ENCODE measurements at regions not wholly inside any gene's neighbourhood (a gene's known extent, or its start where the extent isn't known, plus 50 kb on each side); places are given as distances from the start of the nearest gene placed in this dataset.
"Not testable (repeated sequence)": the region's sequence is repeated elsewhere in the genome, so short reads cannot be mapped to it uniquely, and the experiment has no call there.

GRCh38 chr9:96100385-96101300, 201.3 kb downstream of the HSD17B3 start:
- Histone ChIP-seq H3K9me3 (ENCODE audit: low read length) (no peaks in the 10 kb centered on the region), H3K9ac (ENCODE audit: low read length) (no peak overlapping the region), H3K27ac (ENCODE audit: low read depth, low read length, poor library complexity, severe bottlenecking) (no peak overlapping the region), H3K4me2 (ENCODE audit: low read length) (no peak overlapping the region), H3F3A (ENCODE audit: insufficient read depth, low read length) (no peaks in the 10 kb centered on the region), H4K20me1 (ENCODE audit: insufficient read depth, low read length) (no peaks in the 10 kb centered on the region), H3K79me2 (ENCODE audit: insufficient read depth, low read length) (no peaks in the 10 kb centered on the region), H3K4me3 (ENCODE audit: low read depth, low read length, poor library complexity, severe bottlenecking) (no peak overlapping the region), H3K27me3 (ENCODE audit: insufficient read depth, low read length) (no peaks in the 10 kb centered on the region), H3K9me2 (ENCODE audit: low read depth, low read length) (no peaks in the 10 kb centered on the region), H3K4me1 (ENCODE audit: insufficient read depth, low read length, severe bottlenecking) (no peaks in the 10 kb centered on the region), H3K36me3 (ENCODE audit: insufficient read depth, low read length) (no peaks in the 10 kb centered on the region), H2AFZ (ENCODE audit: low read length) (no peak overlapping the region)
- TF ChIP-seq EZH2 (IDR thresholded peaks at IDR 0.05; ENCODE audit: borderline replicate concordance, low read length), result no peak
- TF ChIP-seq CTCF (IDR thresholded peaks at IDR 0.05; ENCODE audit: low read length), result no peak

GRCh38 chr9:96090630-96091029, 211.3 kb downstream of the HSD17B3 start:
- H3K4me2 ChIP-seq (ENCODE audit: low read length); H3K36me3 ChIP-seq (ENCODE audit: insufficient read depth, low read length); H3K4me3 ChIP-seq (ENCODE audit: low read depth, low read length, poor library complexity, severe bottlenecking); H3K9me2 ChIP-seq (ENCODE audit: low read depth, low read length); H2AFZ ChIP-seq (ENCODE audit: low read length); H3K27ac ChIP-seq (ENCODE audit: low read depth, low read length, poor library complexity, severe bottlenecking); H3K9me3 ChIP-seq (ENCODE audit: low read length); H3K4me1 ChIP-seq (ENCODE audit: insufficient read depth, low read length, severe bottlenecking); H3K27me3 ChIP-seq (ENCODE audit: insufficient read depth, low read length); H3F3A ChIP-seq (ENCODE audit: insufficient read depth, low read length); H4K20me1 ChIP-seq (ENCODE audit: insufficient read depth, low read length); H3K9ac ChIP-seq (ENCODE audit: low read length); H3K79me2 ChIP-seq (ENCODE audit: insufficient read depth, low read length): not testable (repeated sequence)

GRCh38 chr9:96089452-96090085, 212.4 kb downstream of the HSD17B3 start:
- Histone ChIP-seq H2AFZ (ENCODE audit: low read length) (no peak overlapping the region), H3K27ac (ENCODE audit: low read depth, low read length, poor library complexity, severe bottlenecking) (no peak overlapping the region), H3K27me3 (ENCODE audit: insufficient read depth, low read length) (0 out of 2 replicates have a peak, but pooled peaks cover 2% of the 10 kb centered on the region), H3K79me2 (ENCODE audit: insufficient read depth, low read length) (no peaks in the 10 kb centered on the region), H3K9ac (ENCODE audit: low read length) (no peak overlapping the region), H4K20me1 (ENCODE audit: insufficient read depth, low read length) (no peaks in the 10 kb centered on the region), H3K4me1 (ENCODE audit: insufficient read depth, low read length, severe bottlenecking) (no peaks in the 10 kb centered on the region), H3K4me3 (ENCODE audit: low read depth, low read length, poor library complexity, severe bottlenecking) (no peak overlapping the region), H3K9me2 (ENCODE audit: low read depth, low read length) (no peaks in the 10 kb centered on the region), H3K4me2 (ENCODE audit: low read length) (no peak overlapping the region), H3K9me3 (ENCODE audit: low read length) (no peaks in the 10 kb centered on the region), H3K36me3 (ENCODE audit: insufficient read depth, low read length) (no peaks in the 10 kb centered on the region), H3F3A (ENCODE audit: insufficient read depth, low read length) (no peaks in the 10 kb centered on the region)
- TF ChIP-seq EZH2 (IDR thresholded peaks at IDR 0.05; ENCODE audit: borderline replicate concordance, low read length), result no peak
- no peak for TF ChIP-seq CTCF (IDR thresholded peaks at IDR 0.05; ENCODE audit: low read length)
